Fibroblast of gingiva (primary cell): ENCODE measurements at regions not wholly inside any gene's neighbourhood (a gene's known extent, or its start where the extent isn't known, plus 50 kb on each side); places are given as distances from the start of the nearest gene placed in this dataset.
"Not testable (repeated sequence)": the region's sequence is repeated elsewhere in the genome, so short reads cannot be mapped to it uniquely, and the experiment has no call there.

Experiments used
- DNase-seq: peaks from one replicate; pipeline ENCODE4 v3.0.0-alpha.2; 2011; ENCODE audit warnings: low read depth

GRCh38 chr9:63812822-63813221 lies 1472.2 kb downstream of the FOXD4L5 start:
- not testable (repeated sequence) for DNase-seq

- DNase-seq = not testable (repeated sequence)
Measured at GRCh38 chr9:63804205-63804604, 1480.8 kb downstream of the FOXD4L5 start.

GRCh38 chr9:63794081-63794685 lies 1490.8 kb downstream of the FOXD4L5 start:
- not testable (repeated sequence) for DNase-seq

- DNase-seq = not testable (repeated sequence)
Measured at GRCh38 chr9:63787454-63787853, 1497.6 kb downstream of the FOXD4L5 start.

GRCh38 chr9:63785059-63785458 lies 1500.0 kb downstream of the FOXD4L5 start:
- not testable (repeated sequence) for DNase-seq

- not testable (repeated sequence) for DNase-seq
Measured at GRCh38 chr9:63784421-63784820, 1500.6 kb downstream of the FOXD4L5 start.

- DNase-seq = not testable (repeated sequence)
Measured at GRCh38 chr9:63781817-63782439, 1503.1 kb downstream of the FOXD4L5 start.

- DNase-seq = not testable (repeated sequence)
Measured at GRCh38 chr9:63781390-63781789, 1503.6 kb downstream of the FOXD4L5 start.

- not testable (repeated sequence) for DNase-seq
Measured at GRCh38 chr9:63776220-63776619, 1508.8 kb downstream of the FOXD4L5 start.

- not testable (repeated sequence) for DNase-seq
Measured at GRCh38 chr9:63775092-63775426, 1510.0 kb downstream of the FOXD4L5 start.

GRCh38 chr9:63774369-63775091 lies 1510.5 kb downstream of the FOXD4L5 start:
- DNase-seq = not testable (repeated sequence)

- not testable (repeated sequence) for DNase-seq
Measured at GRCh38 chr9:63762230-63762629, 1522.8 kb downstream of the FOXD4L5 start.

GRCh38 chr9:63729021-63729420 lies 1556.0 kb downstream of the FOXD4L5 start:
- DNase-seq = not testable (repeated sequence)

- no peak for DNase-seq
Measured at GRCh38 chr9:63728287-63728686, 1556.7 kb downstream of the FOXD4L5 start.

- not testable (repeated sequence) for DNase-seq
Measured at GRCh38 chr9:63708285-63708684, 1576.7 kb downstream of the FOXD4L5 start.

GRCh38 chr9:63704456-63704855 lies 1580.6 kb downstream of the FOXD4L5 start:
- not testable (repeated sequence) for DNase-seq

- DNase-seq = not testable (repeated sequence)
Measured at GRCh38 chr9:63703670-63704069, 1581.3 kb downstream of the FOXD4L5 start.

GRCh38 chr9:63703138-63703665 lies 1581.8 kb downstream of the FOXD4L5 start:
- DNase-seq = not testable (repeated sequence)
